ENCODE measurements at regions not wholly inside any gene's neighbourhood (a gene's known extent, or its start where the extent isn't known, plus 50 kb on each side); places are given as distances from the start of the nearest gene placed in this dataset.

- TF ChIP-seq CTCF (IDR thresholded peaks at IDR 0.05; ENCODE audit: insufficient read depth, low read depth, low read length, missing control alignments) = no peak
- H3K4me3 ChIP-seq (ENCODE audit: low read length) = no peak overlapping the region
- DNase-seq (ENCODE audit: low read depth) = no peak
Measured at GRCh38 chr5:25020454-25020853, 375.7 kb upstream of the CDH10 start.

GRCh38 chr5:25009063-25009462 is 364.3 kb upstream of the CDH10 start:
- H3K4me3 ChIP-seq (ENCODE audit: low read length) = no peak overlapping the region
- DNase-seq (ENCODE audit: low read depth) = no peak

GRCh38 chr5:25006734-25007133 is 362.0 kb upstream of the CDH10 start:
- H3K4me3 ChIP-seq (ENCODE audit: low read length) = no peak overlapping the region
- DNase-seq (ENCODE audit: low read depth) = peak; percentile 7
- TF ChIP-seq CTCF (IDR thresholded peaks at IDR 0.05; ENCODE audit: insufficient read depth, low read depth, low read length, missing control alignments) = no peak

More at GRCh38 chr5:25009063-25009462, 364.3 kb upstream of the CDH10 start:
- TF ChIP-seq CTCF (IDR thresholded peaks at IDR 0.05; ENCODE audit: insufficient read depth, low read depth, low read length, missing control alignments) = no peak

GRCh38 chr5:25006237-25006636 is 361.5 kb upstream of the CDH10 start:
- no peak for DNase-seq (ENCODE audit: low read depth)
- no peak for TF ChIP-seq CTCF (IDR thresholded peaks at IDR 0.05; ENCODE audit: insufficient read depth, low read depth, low read length, missing control alignments)
- no peak overlapping the region for H3K4me3 ChIP-seq (ENCODE audit: low read length)

- no peak for TF ChIP-seq CTCF (IDR thresholded peaks at IDR 0.05; ENCODE audit: insufficient read depth, low read depth, low read length, missing control alignments)
- no peak for DNase-seq (ENCODE audit: low read depth)
- no peak overlapping the region for H3K4me3 ChIP-seq (ENCODE audit: low read length)
Measured at GRCh38 chr5:25005431-25005830, 360.7 kb upstream of the CDH10 start.

GRCh38 chr5:25002371-25002770 is 357.6 kb upstream of the CDH10 start:
- DNase-seq (ENCODE audit: low read depth) = no peak
- no peak for TF ChIP-seq CTCF (IDR thresholded peaks at IDR 0.05; ENCODE audit: insufficient read depth, low read depth, low read length, missing control alignments)
- H3K4me3 ChIP-seq (ENCODE audit: low read length) = no peak overlapping the region

- DNase-seq (ENCODE audit: low read depth) = no peak
- TF ChIP-seq CTCF (IDR thresholded peaks at IDR 0.05; ENCODE audit: insufficient read depth, low read depth, low read length, missing control alignments) = no peak
- no peak overlapping the region for H3K4me3 ChIP-seq (ENCODE audit: low read length)
Measured at GRCh38 chr5:24999732-25000131, 355.0 kb upstream of the CDH10 start.
